Immature natural killer cell (primary cell): ENCODE measurements at regions not wholly inside any gene's neighbourhood (a gene's known extent, or its start where the extent isn't known, plus 50 kb on each side); places are given as distances from the start of the nearest gene placed in this dataset.

ENCODE experiments used
- DNase-seq, 3 donors: peaks; one replicate each; pipeline ENCODE4 v3.0.0; 2022; ENCODE audit warnings: mixed read lengths in 1 of 3
- H3K27ac Mint-ChIP-seq, 6 donors: one replicate each; pipeline ENCODE4 v1.8.0; 2020; ENCODE audit warnings: mixed read lengths in 6 of 6, mild to moderate bottlenecking in 5 of 6, inconsistent platforms in 4 of 6, moderate library complexity in 3 of 6
- H3K27me3 Mint-ChIP-seq, 3 donors: one replicate each; pipeline ENCODE4 v1.8.0; 2020 to 2021; ENCODE audit warnings: low read depth in 3 of 3, mild to moderate bottlenecking in 3 of 3, mixed read lengths in 3 of 3, moderate library complexity in 3 of 3, inconsistent platforms in 1 of 3
- H3K36me3 Mint-ChIP-seq, 3 donors: one replicate each; pipeline ENCODE4 v1.8.0; 2020; ENCODE audit warnings: mixed read lengths in 3 of 3, inconsistent platforms in 2 of 3, mild to moderate bottlenecking in 2 of 3
- H3K4me1 Mint-ChIP-seq, 2 donors: one replicate each; pipeline ENCODE4 v1.8.0; 2020; ENCODE audit warnings: inconsistent platforms in 2 of 2, mild to moderate bottlenecking in 2 of 2, mixed read lengths in 2 of 2, moderate library complexity in 1 of 2
- H3K4me3 Mint-ChIP-seq, 5 donors: one replicate each; pipeline ENCODE4 v1.8.0; 2020; ENCODE audit warnings: mild to moderate bottlenecking in 5 of 5, mixed read lengths in 5 of 5, inconsistent platforms in 3 of 5, moderate library complexity in 3 of 5
- H3K9me3 Mint-ChIP-seq, 6 donors: one replicate each; pipeline ENCODE4 v1.8.0; 2020; ENCODE audit warnings: mild to moderate bottlenecking in 6 of 6, mixed read lengths in 6 of 6, inconsistent platforms in 4 of 6, moderate library complexity in 3 of 6

GRCh38 chr21:16863362-16863905 is 649.4 kb upstream of the CXADR start:
- H3K4me3 Mint-ChIP-seq: no peak overlapping the region
- peaks cover 0 to under 1% (median 0%) of the 10 kb centered on the region in 3 donors for H3K36me3 Mint-ChIP-seq
- no peak for DNase-seq
- no peak overlapping the region for H3K27ac Mint-ChIP-seq
- no peaks in the 10 kb centered on the region for H3K27me3 Mint-ChIP-seq
- peaks cover 7 to 44% (median 26%) of the 10 kb centered on the region in 6 donors for H3K9me3 Mint-ChIP-seq
- H3K4me1 Mint-ChIP-seq: no peaks in the 10 kb centered on the region

GRCh38 chr21:16863908-16864307 is 648.9 kb upstream of the CXADR start:
- no peaks in the 10 kb centered on the region for H3K36me3 Mint-ChIP-seq
- H3K27ac Mint-ChIP-seq: no peak overlapping the region
- no peaks in the 10 kb centered on the region for H3K4me1 Mint-ChIP-seq
- no peak for DNase-seq
- H3K27me3 Mint-ChIP-seq: no peaks in the 10 kb centered on the region
- H3K4me3 Mint-ChIP-seq: no peak overlapping the region
- H3K9me3 Mint-ChIP-seq: peaks cover 10 to 43% (median 23%) of the 10 kb centered on the region in 6 donors

GRCh38 chr21:16865632-16866031 is 647.2 kb upstream of the CXADR start:
- H3K27ac Mint-ChIP-seq: no peak overlapping the region
- no peaks in the 10 kb centered on the region for H3K4me1 Mint-ChIP-seq
- no peaks in the 10 kb centered on the region for H3K27me3 Mint-ChIP-seq
- no peaks in the 10 kb centered on the region for H3K36me3 Mint-ChIP-seq
- DNase-seq: no peak
- H3K4me3 Mint-ChIP-seq: no peak overlapping the region
- H3K9me3 Mint-ChIP-seq: peaks cover 13 to 43% (median 19%) of the 10 kb centered on the region in 6 donors

DNA sequence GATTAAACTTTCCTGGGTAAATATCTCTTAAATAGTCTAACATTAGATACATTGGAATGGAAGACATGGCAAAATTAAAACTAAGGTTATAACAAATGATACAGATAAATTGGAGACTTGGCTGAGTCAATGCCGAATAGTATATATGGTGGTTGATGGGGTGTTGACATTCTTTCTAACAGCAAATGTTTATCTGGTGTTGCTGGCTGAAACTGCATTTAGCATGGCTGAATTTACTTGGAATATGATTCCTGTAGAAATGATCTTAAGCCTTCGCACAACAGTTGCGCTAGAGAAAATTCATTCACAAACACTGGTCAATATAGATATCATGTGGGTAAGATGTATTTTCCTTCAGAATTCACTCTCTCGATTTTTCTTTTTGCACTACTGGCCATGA is 646.0 kb upstream of the CXADR start:
- no peaks in the 10 kb centered on the region for H3K4me1 Mint-ChIP-seq
- no peak overlapping the region for H3K4me3 Mint-ChIP-seq
- H3K9me3 Mint-ChIP-seq: peaks cover 13 to 36% (median 16%) of the 10 kb centered on the region in 6 donors
- H3K36me3 Mint-ChIP-seq: no peaks in the 10 kb centered on the region
- H3K27me3 Mint-ChIP-seq: no peaks in the 10 kb centered on the region
- H3K27ac Mint-ChIP-seq: no peak overlapping the region
- DNase-seq: no peak

DNA sequence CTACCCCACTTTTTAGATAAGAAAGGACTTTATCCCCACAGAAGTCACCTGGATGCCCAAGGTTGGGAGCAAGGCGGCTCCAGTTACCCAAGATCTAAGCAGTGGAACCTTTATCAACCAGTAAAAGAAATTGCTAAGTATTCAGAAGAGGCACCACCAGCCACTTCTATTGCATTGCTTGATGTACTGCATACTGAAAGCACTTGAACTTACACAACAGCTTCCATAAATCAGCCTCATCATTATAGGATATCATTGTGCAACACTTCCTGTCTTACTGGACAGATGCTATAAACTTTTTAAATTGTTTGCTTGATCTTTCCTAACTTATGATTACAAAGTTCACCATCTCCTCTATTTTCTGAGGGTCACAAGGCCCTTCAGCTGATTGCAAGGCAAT is 642.7 kb upstream of the CXADR start:
- no peak overlapping the region for H3K27ac Mint-ChIP-seq
- no peaks in the 10 kb centered on the region for H3K36me3 Mint-ChIP-seq
- DNase-seq: no peak
- no peaks in the 10 kb centered on the region for H3K27me3 Mint-ChIP-seq
- peaks cover 13 to 50% (median 20%) of the 10 kb centered on the region in 6 donors for H3K9me3 Mint-ChIP-seq
- H3K4me1 Mint-ChIP-seq: no peaks in the 10 kb centered on the region
- H3K4me3 Mint-ChIP-seq: no peak overlapping the region

DNA sequence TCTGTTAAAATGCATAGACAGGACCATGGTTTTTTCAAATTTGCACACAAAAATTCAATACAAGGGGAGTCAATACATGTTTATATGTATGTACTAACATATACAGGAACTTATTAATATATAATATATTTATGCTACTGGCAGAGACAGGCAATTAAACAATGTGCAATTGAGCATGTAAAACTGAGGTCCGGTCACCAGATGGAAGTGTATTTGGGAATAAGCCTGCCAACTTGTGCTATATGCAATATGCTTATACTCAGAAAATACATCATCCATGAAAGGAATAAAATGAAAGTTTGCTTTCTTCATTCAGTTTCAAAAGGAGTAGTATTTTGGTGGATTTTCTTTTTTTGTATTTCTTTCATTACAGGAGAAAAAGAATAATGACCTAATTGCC is 640.2 kb upstream of the CXADR start:
- peaks cover 9 to 51% (median 19%) of the 10 kb centered on the region in 6 donors for H3K9me3 Mint-ChIP-seq
- H3K36me3 Mint-ChIP-seq: no peaks in the 10 kb centered on the region
- no peaks in the 10 kb centered on the region for H3K27me3 Mint-ChIP-seq
- no peak overlapping the region for H3K4me3 Mint-ChIP-seq
- no peaks in the 10 kb centered on the region for H3K4me1 Mint-ChIP-seq
- no peak for DNase-seq
- no peak overlapping the region for H3K27ac Mint-ChIP-seq

- Mint-ChIP-seq H3K4me3 (no peak overlapping the region), H3K9me3 (peaks cover 9 to 51% (median 24%) of the 10 kb centered on the region in 6 donors), H3K4me1 (no peaks in the 10 kb centered on the region), H3K27ac (no peak overlapping the region), H3K36me3 (no peaks in the 10 kb centered on the region), H3K27me3 (no peaks in the 10 kb centered on the region)
- DNase-seq: no peak
Measured at GRCh38 chr21:16873176-16873575, 639.7 kb upstream of the CXADR start.

- H3K4me3 Mint-ChIP-seq: no peak overlapping the region
- H3K36me3 Mint-ChIP-seq: no peaks in the 10 kb centered on the region
- H3K9me3 Mint-ChIP-seq: peaks cover 7 to 49% (median 24%) of the 10 kb centered on the region in 6 donors
Measured at GRCh38 chr21:16873596-16873995, 639.2 kb upstream of the CXADR start.

GRCh38 chr21:16879479-16879878 is 633.4 kb upstream of the CXADR start:
- DNase-seq: no peak
- Mint-ChIP-seq H3K4me3 (no peak overlapping the region), H3K27ac (no peak overlapping the region), H3K4me1 (no peaks in the 10 kb centered on the region), H3K27me3 (peaks cover 0 to under 1% (median 0%) of the 10 kb centered on the region in 3 donors), H3K9me3 (peaks cover 26 to 75% (median 53%) of the 10 kb centered on the region in 6 donors), H3K36me3 (no peaks in the 10 kb centered on the region)

More at GRCh38 chr21:16873596-16873995, 639.2 kb upstream of the CXADR start:
- no peak overlapping the region for H3K27ac Mint-ChIP-seq
- H3K27me3 Mint-ChIP-seq: no peaks in the 10 kb centered on the region
- no peaks in the 10 kb centered on the region for H3K4me1 Mint-ChIP-seq
- no peak for DNase-seq

DNA sequence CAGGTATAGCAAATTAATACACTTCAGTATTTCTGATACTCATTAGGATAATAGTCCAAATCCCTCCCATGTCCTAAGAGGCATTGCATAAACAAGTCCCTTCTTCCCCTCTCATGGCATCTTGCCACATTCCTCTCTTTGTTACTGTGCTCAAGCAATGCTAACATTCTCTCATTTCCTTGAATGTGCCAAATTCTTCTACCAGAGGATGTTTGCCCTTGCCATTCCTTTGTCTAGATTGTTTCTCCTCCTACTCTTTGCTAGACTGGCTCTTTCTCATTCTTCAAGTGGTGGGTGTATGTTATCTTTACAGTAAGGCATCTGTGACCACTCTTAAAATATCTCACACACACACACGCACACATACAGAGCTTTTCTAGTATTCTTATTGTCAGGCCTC is 621.0 kb upstream of the CXADR start:
- no peaks in the 10 kb centered on the region for H3K36me3 Mint-ChIP-seq
- H3K4me3 Mint-ChIP-seq: no peak overlapping the region
- H3K27ac Mint-ChIP-seq: no peak overlapping the region
- peaks cover 0 to 45% (median 22%) of the 10 kb centered on the region in 6 donors for H3K9me3 Mint-ChIP-seq
- no peaks in the 10 kb centered on the region for H3K4me1 Mint-ChIP-seq
- no peak for DNase-seq
- H3K27me3 Mint-ChIP-seq: peaks cover 0 to 2% (median 0%) of the 10 kb centered on the region in 3 donors

DNA sequence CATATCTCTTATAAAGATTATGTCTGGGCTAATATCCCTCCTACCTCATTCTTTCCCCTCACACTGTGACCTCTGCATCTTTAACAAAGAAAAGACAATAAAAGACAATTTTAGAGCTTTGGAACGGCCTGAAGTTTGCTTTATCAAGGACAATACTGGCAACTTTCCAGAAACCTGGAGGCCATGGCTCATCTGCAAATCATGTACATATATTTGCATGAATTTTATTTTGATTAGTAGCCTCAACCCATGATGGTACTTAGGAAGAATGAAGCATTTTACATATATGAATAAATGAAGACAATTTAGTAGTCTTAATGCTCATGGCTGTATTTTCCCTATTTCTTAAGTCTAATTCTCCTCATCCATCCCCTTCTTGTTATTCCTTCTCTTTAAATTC is 612.2 kb upstream of the CXADR start:
- Mint-ChIP-seq H3K4me1 (no peaks in the 10 kb centered on the region), H3K36me3 (no peaks in the 10 kb centered on the region), H3K27ac (no peak overlapping the region), H3K9me3 (peaks cover 15 to 36% (median 24%) of the 10 kb centered on the region in 6 donors), H3K4me3 (no peak overlapping the region), H3K27me3 (peaks cover 0 to 3% (median 1%) of the 10 kb centered on the region in 3 donors)
- no peak for DNase-seq

- Mint-ChIP-seq H3K36me3 (no peaks in the 10 kb centered on the region), H3K27ac (no peak overlapping the region), H3K9me3 (peaks cover 16 to 62% (median 37%) of the 10 kb centered on the region in 6 donors), H3K4me1 (no peaks in the 10 kb centered on the region), H3K27me3 (no peaks in the 10 kb centered on the region), H3K4me3 (no peak overlapping the region)
- no peak for DNase-seq
Measured at GRCh38 chr21:16908077-16908476, 604.8 kb upstream of the CXADR start.

GRCh38 chr21:16910435-16911165 is 602.2 kb upstream of the CXADR start:
- H3K4me3 Mint-ChIP-seq: no peak overlapping the region
- H3K4me1 Mint-ChIP-seq: no peaks in the 10 kb centered on the region
- H3K9me3 Mint-ChIP-seq: peaks cover 15 to 66% (median 31%) of the 10 kb centered on the region in 6 donors
- H3K27me3 Mint-ChIP-seq: no peaks in the 10 kb centered on the region
- no peak for DNase-seq
- H3K36me3 Mint-ChIP-seq: no peaks in the 10 kb centered on the region
- H3K27ac Mint-ChIP-seq: no peak overlapping the region

- H3K27me3 Mint-ChIP-seq: no peaks in the 10 kb centered on the region
- H3K4me3 Mint-ChIP-seq: no peak overlapping the region
- H3K27ac Mint-ChIP-seq: no peak overlapping the region
- peaks cover 15 to 63% (median 27%) of the 10 kb centered on the region in 6 donors for H3K9me3 Mint-ChIP-seq
- no peak for DNase-seq
- H3K36me3 Mint-ChIP-seq: no peaks in the 10 kb centered on the region
- no peaks in the 10 kb centered on the region for H3K4me1 Mint-ChIP-seq
Measured at GRCh38 chr21:16911166-16911607, 601.7 kb upstream of the CXADR start.
